K562 (cell line): ENCODE measurements at regions not wholly inside any gene's neighbourhood (a gene's known extent, or its start where the extent isn't known, plus 50 kb on each side); places are given as distances from the start of the nearest gene placed in this dataset.

Experiments used
- ATAC-seq: fragments of 200-7000 bp; cut with Tn5 transposase; 3 replicates; pipeline ENCODE4 v1.9.1; 2020; ENCODE audit warnings: moderate library complexity
- BruUV-seq: library from RNA; stranded (reverse); fragments of 400-500 nt; replicated peaks from 2 replicates; lab custom pipeline; 2021; lab: Mats Ljungman, UMichigan
- CTCF ChIA-PET: fragments of 300-600 bp; formaldehyde crosslinking; extraction: SDS; loops from one replicate; lab custom pipeline; 2021; ENCODE audit warnings: low intra/inter-chr PET ratio; lab: Yijun Ruan, JAX
- POLR2A ChIA-PET: fragments of 300-600, 350-650 bp; sonication (Branson Sonifier 250); formaldehyde crosslinking; extraction: SDS; loops from one replicate; lab custom pipeline; 2021; ENCODE audit warnings: antibody characterized with exemption, inconsistent platforms; lab: Yijun Ruan, JAX
- DNase-seq, 4 experiments: peaks; one replicate each; pipeline versions ENCODE4 v3.0.0 to v3.0.0-alpha.2; 2011 to 2018; ENCODE audit warnings: low spot score in 3 of 4, mixed read lengths in 3 of 4; ENCODE audit errors: extremely low read depth in 1 of 4
- FAIRE-seq: peaks from 2 replicates; lab custom pipeline; 2011; peaks lifted over from hg19 to GRCh38; lab: Jason Lieb, UNC
- H2AFZ ChIP-seq: 2 replicates; pipeline ENCODE4 v1.6.0; 2011; ENCODE audit warnings: low read depth, low read length, control low read depth, inconsistent platforms
- H3K27ac ChIP-seq: fragments of 200-600 bp; 3 replicates; pipeline ENCODE4 v1.8.0; 2011; ENCODE audit warnings: low read depth, mild to moderate bottlenecking, control low read depth, inconsistent platforms, low read length, moderate library complexity, mixed read lengths; ENCODE audit errors: extremely low read depth
- H3K27me3 ChIP-seq, 2 experiments: fragments of 300-600 bp in 1 of 2; 2 replicates in 1 of 2; 3 replicates in 1 of 2; pipeline versions ENCODE4 v1.6.0 to v1.8.0; 2011; ENCODE audit warnings: inconsistent platforms in 2 of 2, low read length in 2 of 2, mild to moderate bottlenecking in 1 of 2, mixed read lengths in 1 of 2, moderate library complexity in 1 of 2; ENCODE audit not compliant: control insufficient read depth in 2 of 2, insufficient read depth in 2 of 2
- H3K36me3 ChIP-seq: fragments of 300-600 bp; 3 replicates; pipeline ENCODE4 v1.8.0; 2011; ENCODE audit warnings: mild to moderate bottlenecking, low read length, inconsistent platforms; ENCODE audit not compliant: control insufficient read depth, insufficient read depth
- H3K4me1 ChIP-seq, 2 experiments: fragments of 200-600 bp in 1 of 2; replicated peaks in 1 of 2; 2 replicates in 1 of 2; 3 replicates in 1 of 2; pipeline versions ENCODE4 v1.5.1 to v1.8.0; 2011; ENCODE audit warnings: inconsistent platforms in 2 of 2, low read length in 2 of 2, mild to moderate bottlenecking in 1 of 2, mixed read lengths in 1 of 2, moderate library complexity in 1 of 2; ENCODE audit not compliant: control insufficient read depth in 2 of 2, insufficient read depth in 2 of 2
- H3K4me2 ChIP-seq: 2 replicates; pipeline ENCODE4 v1.6.1; 2011; ENCODE audit warnings: low read length, control low read depth, inconsistent platforms, mixed read lengths; ENCODE audit not compliant: insufficient read depth
- H3K4me3 ChIP-seq: fragments of 200-600 bp; sonication (generic), shearing (Covaris generic); 2 replicates; pipeline ENCODE4 v1.5.1; 2016; ENCODE audit warnings: control low read depth, inconsistent platforms
- H3K79me2 ChIP-seq: fragments of 200-600 bp; 3 replicates; pipeline ENCODE4 v1.8.0; 2011; ENCODE audit warnings: low read length, inconsistent platforms; ENCODE audit not compliant: control insufficient read depth, insufficient read depth
- H3K9ac ChIP-seq, 2 experiments: 2 replicates each; pipeline versions ENCODE4 v1.6.0 to v1.6.1; 2011; ENCODE audit warnings: low read depth in 2 of 2, low read length in 2 of 2, control low read depth in 1 of 2, inconsistent platforms in 1 of 2, mild to moderate bottlenecking in 1 of 2, mixed read lengths in 1 of 2; ENCODE audit not compliant: insufficient read depth in 1 of 2
- H3K9me1 ChIP-seq: one replicate; pipeline ENCODE4 v1.6.0; 2011; ENCODE audit warnings: inconsistent platforms, mild to moderate bottlenecking, low read length, moderate library complexity; ENCODE audit not compliant: control insufficient read depth, insufficient read depth
- H3K9me3 ChIP-seq: replicated peaks from 2 replicates; pipeline ENCODE4 v1.5.1; 2011; ENCODE audit warnings: low read depth, low read length, inconsistent platforms; ENCODE audit not compliant: control insufficient read depth, insufficient read depth
- H4K20me1 ChIP-seq: replicated peaks from 2 replicates; pipeline ENCODE4 v1.6.1; 2011; ENCODE audit warnings: low read length, inconsistent platforms, mixed read lengths; ENCODE audit not compliant: control insufficient read depth, insufficient read depth
- DACH1 ChIP-seq: fragments of 450-650 bp; IDR thresholded peaks from 2 replicates; pipeline ENCODE4 v1.6.1; 2018; ENCODE audit not compliant: partially characterized antibody
- E4F1 ChIP-seq: fragments of 250-450 bp; sonication (Bioruptor Pico); IDR thresholded peaks from 2 replicates; pipeline ENCODE4 v1.5.0; 2021; ENCODE audit warnings: mild to moderate bottlenecking, borderline replicate concordance
- EHMT2 ChIP-seq: fragments of 450-650 bp; IDR thresholded peaks from 2 replicates; pipeline ENCODE4 v1.6.1; 2018; ENCODE audit warnings: antibody characterized with exemption
- ILF3 ChIP-seq: fragments of 450-650 bp; IDR thresholded peaks from 2 replicates; pipeline ENCODE4 v1.6.1; 2018; ENCODE audit warnings: antibody characterized with exemption, mild to moderate bottlenecking, moderate library complexity, borderline replicate concordance
- JUNB ChIP-seq: fragments of 450-650 bp; formaldehyde crosslinking; conservative IDR thresholded peaks from 2 replicates; pipeline ENCODE4 v1.4.0; 2020; ENCODE audit warnings: mild to moderate bottlenecking
- KDM4B ChIP-seq, 2 experiments: fragments of 450-650 bp in 1 of 2; sonication (generic) in 1 of 2; IDR thresholded peaks; 2 replicates each; pipeline ENCODE4 v1.6.1; 2016 to 2017; ENCODE audit warnings: borderline replicate concordance in 2 of 2, antibody characterized with exemption in 1 of 2, low read depth in 1 of 2, mild to moderate bottlenecking in 1 of 2
- KLF13 ChIP-seq: fragments of 450-650 bp; IDR thresholded peaks from 2 replicates; pipeline ENCODE4 v1.6.1; 2016; ENCODE audit warnings: missing genetic modification characterization, low read depth, mild to moderate bottlenecking, missing compliant biosample characterization, moderate library complexity, borderline replicate concordance
- NBN ChIP-seq: fragments of 450-650 bp; IDR thresholded peaks from 2 replicates; pipeline ENCODE4 v1.6.1; 2016; ENCODE audit warnings: low read depth, mild to moderate bottlenecking
- NELFE ChIP-seq: IDR thresholded peaks from 2 replicates; pipeline ENCODE4 v1.6.1; 2011; ENCODE audit warnings: mild to moderate bottlenecking; ENCODE audit not compliant: insufficient read depth, insufficient read length
- SIN3B ChIP-seq: fragments of 450-650 bp; IDR thresholded peaks from 2 replicates; pipeline ENCODE4 v1.6.1; 2017; ENCODE audit warnings: low read depth, mild to moderate bottlenecking, moderate library complexity
- SIRT6 ChIP-seq: IDR thresholded peaks from one replicate; pipeline ENCODE4 v1.6.1; 2012; ENCODE audit warnings: low read depth, mild to moderate bottlenecking, control low read depth, inconsistent platforms, low read length, moderate library complexity
- SMAD4 ChIP-seq: fragments of 250-450 bp; sonication (Bioruptor Pico); conservative IDR thresholded peaks from 2 replicates; pipeline ENCODE4 v1.8.0; 2021; ENCODE audit warnings: inconsistent platforms, mild to moderate bottlenecking, moderate library complexity
- SMARCB1 ChIP-seq: IDR thresholded peaks from 2 replicates; pipeline ENCODE4 v1.6.1; 2011; ENCODE audit warnings: improper control_type of control experiment, low read depth; ENCODE audit not compliant: insufficient read length
- THAP7 ChIP-seq: fragments of 250-450 bp; sonication (Bioruptor Pico); IDR thresholded peaks from 2 replicates; pipeline ENCODE4 v1.5.0; 2021
- ZBTB7A ChIP-seq: IDR thresholded peaks from 2 replicates; pipeline ENCODE4 v1.6.1; 2011; ENCODE audit warnings: low read depth, mild to moderate bottlenecking, low read length, moderate library complexity, borderline replicate concordance; ENCODE audit not compliant: control insufficient read depth
- ZFP91 ChIP-seq: sonication (generic); formaldehyde crosslinking; IDR thresholded peaks from 2 replicates; pipeline ENCODE4 v1.8.0; 2022; ENCODE audit warnings: mild to moderate bottlenecking, missing genetic modification reagents
- ZNF395 ChIP-seq: fragments of 200-800 bp; sonication (Bioruptor generic); IDR thresholded peaks from 2 replicates; pipeline ENCODE4 v1.6.1; 2017; ENCODE audit warnings: missing genetic modification characterization, missing compliant biosample characterization
- WGBS: fragments of 100-300 bp; shearing (Covaris generic); methylation state at CpG from one replicate; pipeline ENCODE4 v1.1.6; 2016; ENCODE audit warnings: low coverage, mixed read lengths; ENCODE audit not compliant: insufficient coverage; ENCODE audit errors: missing lambda C conversion rate; 5-methylcytosine and 5-hydroxymethylcytosine counted together
- in situ Hi-C: fragments of 300-500 bp; cut with MboI; formaldehyde crosslinking; loops from 4 replicates; pipeline ENCODE4 v1.15.0; 2018; ENCODE audit warnings: inconsistent platforms, mixed read lengths
- intact Hi-C: fragments of 100-400 bp; cut with micrococcal nuclease; formaldehyde crosslinking; loops from 2 replicates; pipeline ENCODE4 v1.14.2; 2022

- in situ Hi-C loops (no loop called here), intact Hi-C loops (no loop called here)
- no peak overlapping the region for H3K4me3 ChIP-seq
- TF ChIP-seq ZNF395 (CRISPR knock-in tag) (no peak), ZFP91 (CRISPR knock-in tag) (no peak), E4F1 (no peak), KDM4B (IDR thresholded peaks at IDR 0.05; ENCODE audit: borderline replicate concordance in 2 of 2, low read depth in 1 of 2) (no peak), DACH1 (no peak), JUNB (CRISPR knock-in tag) (no peak), NELFE (no peak), SIRT6 (no peak), SIN3B (no peak), ZBTB7A (no peak), EHMT2 (no peak), SMARCB1 (no peak), KLF13 (tag) (no peak), NBN (no peak), ILF3 (no peak), SMAD4 (CRISPR knock-in tag) (no peak), THAP7 (CRISPR knock-in tag) (no peak)
- H2AFZ ChIP-seq = no peak overlapping the region
- no peak overlapping the region for H3K4me2 ChIP-seq
- ATAC-seq (no peak), FAIRE-seq (no peak), DNase-seq (no peak)
- H3K36me3 ChIP-seq = no peaks in the 10 kb centered on the region
- no peak overlapping the region for H3K9ac ChIP-seq
- no peaks in the 10 kb centered on the region for H3K79me2 ChIP-seq
- H3K4me1 ChIP-seq = no peaks in the 10 kb centered on the region
- H3K27ac ChIP-seq = no peak overlapping the region
- POLR2A ChIA-PET = no interaction called here
- CTCF ChIA-PET = no interaction called here
- H3K9me3 ChIP-seq = no peaks in the 10 kb centered on the region
- no peaks in the 10 kb centered on the region for H4K20me1 ChIP-seq
- H3K27me3 ChIP-seq = no peaks in the 10 kb centered on the region
- no TSS peak for BruUV-seq
- WGBS = 21% methylated on average over 9 of the region's 9 CpGs
- no peaks in the 10 kb centered on the region for H3K9me1 ChIP-seq
Observed at GRCh38 chr6:144652292-144652891, 367.3 kb downstream of the UTRN start.
